ENCODE measurements at regions not wholly inside any gene's neighbourhood (a gene's known extent, or its start where the extent isn't known, plus 50 kb on each side); places are given as distances from the start of the nearest gene placed in this dataset.

GRCh38 chr3:82562896-82563295 is 801.5 kb upstream of the GBE1 start:
- FAIRE-seq = no peak
- Histone ChIP-seq H4K20me1 (replicated peaks; ENCODE audit: control insufficient read depth, insufficient read depth, low read length) (no peaks in the 10 kb centered on the region), H3K36me3 (ENCODE audit: control insufficient read depth, insufficient read depth, low read length) (no peaks in the 10 kb centered on the region), H3K9me3 (replicated peaks; ENCODE audit: control insufficient read depth, insufficient read depth, low read depth, low read length) (no peaks in the 10 kb centered on the region), H3K9ac (ENCODE audit: insufficient read depth in 1 of 2, low read depth in 2 of 2, low read length in 2 of 2) (no peak overlapping the region), H3K4me3 (no peak overlapping the region), H3K4me2 (ENCODE audit: insufficient read depth, low read length) (no peak overlapping the region), H3K79me2 (ENCODE audit: control insufficient read depth, insufficient read depth, low read length) (no peaks in the 10 kb centered on the region), H3K9me1 (ENCODE audit: control insufficient read depth, insufficient read depth, low read length) (no peaks in the 10 kb centered on the region), H3K27ac (ENCODE audit: extremely low read depth, low read depth, low read length) (no peak overlapping the region), H3K27me3 (ENCODE audit: control insufficient read depth in 2 of 2, insufficient read depth in 2 of 2, low read length in 2 of 2) (no peaks in the 10 kb centered on the region), H2AFZ (ENCODE audit: low read depth, low read length) (no peak overlapping the region), H3K4me1 (replicated peaks in 1 of 2; ENCODE audit: control insufficient read depth in 2 of 2, insufficient read depth in 2 of 2, low read length in 2 of 2) (no peaks in the 10 kb centered on the region)
- intact Hi-C loops (cut with micrococcal nuclease) (no loop called here), in situ Hi-C loops (cut with MboI) (no loop called here)
- BruUV-seq (replicated peaks) = no TSS peak
- no peak for ATAC-seq
- POLR2A ChIA-PET = no interaction called here
- 0% methylated on average over 1 of the region's 2 CpGs for WGBS (ENCODE audit: insufficient coverage, low coverage, missing lambda C conversion rate)
- CTCF ChIA-PET (ENCODE audit: low intra/inter-chr PET ratio) = no interaction called here
- no peak for DNase-seq (ENCODE audit: extremely low read depth in 1 of 4, low spot score in 3 of 4)
- TF ChIP-seq CBX1 (IDR thresholded peaks at IDR 0.05; ENCODE audit: low read depth) (no peak), SNIP1 (IDR thresholded peaks at IDR 0.05; ENCODE audit: low read depth) (no peak), IRF1 (CRISPR knock-in tag; IDR thresholded peaks at IDR 0.05; ENCODE audit: borderline replicate concordance) (no peak), RNF2 (IDR thresholded peaks at IDR 0.05) (no peak), BRCA1 (IDR thresholded peaks at IDR 0.05) (no peak), BRCA1 (CRISPR knock-in tag; IDR thresholded peaks at IDR 0.05) (no peak), RAD51 (IDR thresholded peaks at IDR 0.05; ENCODE audit: borderline replicate concordance, low read depth) (no peak), EP400 (IDR thresholded peaks at IDR 0.05) (no peak), ZNF175 (CRISPR knock-in tag; IDR thresholded peaks at IDR 0.05; ENCODE audit: low read depth) (no peak), TAF7 (tag; IDR thresholded peaks at IDR 0.05) (no peak), TCF3 (CRISPR knock-in tag; IDR thresholded peaks at IDR 0.05) (no peak), RCOR1 (IDR thresholded peaks at IDR 0.05; ENCODE audit: borderline replicate concordance in 1 of 2, low read depth in 2 of 2, low read length in 2 of 2) (no peak), ILF3 (IDR thresholded peaks at IDR 0.05; ENCODE audit: borderline replicate concordance) (no peak), U2AF2 (optimal IDR thresholded peaks at IDR 0.05; ENCODE audit: low read depth, low read length) (no peak), BMI1 (IDR thresholded peaks at IDR 0.05; ENCODE audit: low read length) (no peak), ZNF354B (CRISPR knock-in tag; IDR thresholded peaks at IDR 0.05) (no peak)
- TF ChIP-seq, protein P1, sequence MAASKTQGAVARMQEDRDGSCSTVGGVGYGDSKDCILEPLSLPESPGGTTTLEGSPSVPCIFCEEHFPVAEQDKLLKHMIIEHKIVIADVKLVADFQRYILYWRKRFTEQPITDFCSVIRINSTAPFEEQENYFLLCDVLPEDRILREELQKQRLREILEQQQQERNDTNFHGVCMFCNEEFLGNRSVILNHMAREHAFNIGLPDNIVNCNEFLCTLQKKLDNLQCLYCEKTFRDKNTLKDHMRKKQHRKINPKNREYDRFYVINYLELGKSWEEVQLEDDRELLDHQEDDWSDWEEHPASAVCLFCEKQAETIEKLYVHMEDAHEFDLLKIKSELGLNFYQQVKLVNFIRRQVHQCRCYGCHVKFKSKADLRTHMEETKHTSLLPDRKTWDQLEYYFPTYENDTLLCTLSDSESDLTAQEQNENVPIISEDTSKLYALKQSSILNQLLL (CRISPR knock-in tag; IDR thresholded peaks at IDR 0.05; ENCODE audit: borderline replicate concordance) = no peak
